GM12875 (cell line): ENCODE measurements at regions not wholly inside any gene's neighbourhood (a gene's known extent, or its start where the extent isn't known, plus 50 kb on each side); places are given as distances from the start of the nearest gene placed in this dataset.

Source experiments
- H3K4me3 ChIP-seq: one replicate; pipeline ENCODE4 v1.5.1; 2011; ENCODE audit warnings: low read depth, low read length, control low read depth
- CTCF ChIP-seq: IDR thresholded peaks from 2 replicates; pipeline ENCODE4 v1.5.1; 2011; ENCODE audit warnings: low read depth, mild to moderate bottlenecking, control low read depth, inconsistent platforms, low read length, moderate library complexity, borderline replicate concordance; ENCODE audit not compliant: insufficient read depth

- H3K4me3 ChIP-seq: no peak overlapping the region
- no peak for TF ChIP-seq CTCF
These were observed 55.8 kb upstream of the GALNT9 start for GRCh38 chr12:132384916-132385774.

- no peak overlapping the region for H3K4me3 ChIP-seq
- no peak for TF ChIP-seq CTCF
These were observed 51.3 kb upstream of the GALNT9 start for GRCh38 chr12:132380641-132381040.

GRCh38 chr12:132379996-132380395, 50.6 kb upstream of the GALNT9 start:
- TF ChIP-seq CTCF: no peak
- H3K4me3 ChIP-seq: no peak overlapping the region

GRCh38 chr12:132379576-132379975, 50.2 kb upstream of the GALNT9 start:
- H3K4me3 ChIP-seq: no peak overlapping the region
- TF ChIP-seq CTCF: no peak
